Subcutaneous abdominal adipose tissue (tissue), 5 donors: ENCODE measurements at regions not wholly inside any gene's neighbourhood (a gene's known extent, or its start where the extent isn't known, plus 50 kb on each side); places are given as distances from the start of the nearest gene placed in this dataset.

Experiments
- H3K27ac ChIP-seq: one replicate; pipeline ENCODE4 v1.7.0; 2013; ENCODE audit warnings: low read depth, mild to moderate bottlenecking, inconsistent platforms, low read length, moderate library complexity
- H3K27me3 ChIP-seq, 5 donors: one replicate each; pipeline ENCODE4 v1.7.0; 2013; ENCODE audit warnings: low read length in 5 of 5, inconsistent platforms in 1 of 5; ENCODE audit not compliant: control insufficient read depth in 5 of 5, insufficient read depth in 4 of 5
- H3K36me3 ChIP-seq, 5 donors: one replicate each; pipeline ENCODE4 v1.7.0; 2013; ENCODE audit warnings: low read length in 5 of 5; ENCODE audit not compliant: control insufficient read depth in 5 of 5, insufficient read depth in 5 of 5
- H3K4me1 ChIP-seq, 5 donors: one replicate each; pipeline ENCODE4 v1.7.0; 2013; ENCODE audit warnings: low read length in 5 of 5, mild to moderate bottlenecking in 3 of 5, moderate library complexity in 1 of 5; ENCODE audit not compliant: control insufficient read depth in 5 of 5, insufficient read depth in 5 of 5
- H3K4me3 ChIP-seq, 5 donors: one replicate each; pipeline ENCODE4 v1.7.0; 2013; ENCODE audit warnings: low read length in 5 of 5, low read depth in 1 of 5
- H3K9ac ChIP-seq, 5 donors: one replicate each; pipeline ENCODE4 v1.7.0; 2013; ENCODE audit warnings: low read length in 5 of 5, mild to moderate bottlenecking in 4 of 5, moderate library complexity in 3 of 5
- H3K9me3 ChIP-seq, 5 donors: one replicate each; pipeline ENCODE4 v1.7.0; 2013; ENCODE audit warnings: low read length in 5 of 5; ENCODE audit not compliant: control insufficient read depth in 5 of 5
- donor health status: healthy.
- donor health status: healthy.
- donor health status: healthy.
- donor health status: healthy.
- donor health status: healthy.

DNA sequence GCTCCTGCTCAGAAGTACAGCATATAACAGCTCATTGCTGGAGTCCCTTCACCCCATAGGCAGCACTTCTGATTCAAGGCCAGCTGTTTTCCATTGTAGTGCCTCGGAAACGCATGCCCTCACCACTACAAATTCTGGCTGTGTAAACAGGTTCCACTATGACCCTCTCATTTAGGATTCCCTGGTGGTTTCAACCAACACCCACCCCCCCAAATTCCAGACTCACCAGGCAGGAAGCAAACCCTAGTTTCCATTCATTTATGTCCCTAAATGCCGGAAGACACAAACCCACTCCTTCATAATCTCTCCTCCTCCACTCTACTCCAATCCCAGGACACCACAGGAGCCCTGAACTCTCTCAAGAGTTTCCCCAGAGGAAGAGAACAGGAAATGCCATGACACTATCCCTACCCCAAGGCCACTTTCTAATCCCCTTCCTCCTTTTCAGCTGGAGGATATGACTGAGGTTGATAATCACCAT, 75.9 kb upstream of the TMPO start:
- peaks cover 0 to 3% (median 0%) of the 10 kb centered on the region in 5 donors for H3K9me3 ChIP-seq
- H3K27ac ChIP-seq: peak overlapping the region; percentile 58
- H3K4me3 ChIP-seq: peak overlapping the region in 4 of 5 donors; percentile 9 to 36 (median 29)
- H3K9ac ChIP-seq: no peak overlapping the region
- H3K27me3 ChIP-seq: no peaks in the 10 kb centered on the region
- H3K36me3 ChIP-seq: no peaks in the 10 kb centered on the region
- H3K4me1 ChIP-seq: peaks cover 9 to 22% (median 19%) of the 10 kb centered on the region in 5 donors

DNA sequence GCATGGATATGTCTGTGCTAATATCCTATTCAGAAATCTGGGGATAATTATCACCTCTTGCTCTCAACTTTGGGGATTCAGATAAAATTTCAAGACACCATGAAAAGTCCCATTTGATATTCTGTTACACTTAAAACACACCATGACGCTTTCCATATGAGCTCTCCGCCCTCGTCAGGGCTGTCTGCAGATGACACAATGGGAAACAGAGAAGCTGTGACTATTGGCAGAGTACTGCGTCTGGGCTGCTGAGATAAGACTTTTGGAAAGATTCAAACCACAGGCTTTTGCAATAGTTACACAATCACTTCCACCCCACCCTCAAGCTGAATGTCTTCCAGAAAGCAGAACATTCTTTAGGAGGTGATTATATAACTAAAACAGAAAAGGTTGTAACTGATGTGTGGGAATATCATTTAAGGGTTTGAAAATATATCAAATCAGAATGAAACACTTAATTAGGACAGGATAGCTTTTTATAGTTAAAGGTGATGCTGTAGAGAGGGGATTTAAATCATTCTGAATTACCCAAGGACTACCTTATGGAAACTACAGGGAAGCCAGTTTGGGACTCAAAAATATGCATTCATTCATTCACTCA, 75.3 kb upstream of the TMPO start:
- Histone ChIP-seq H3K9ac (no peak overlapping the region), H3K9me3 (peaks cover 0 to 3% (median 0%) of the 10 kb centered on the region in 5 donors), H3K36me3 (no peaks in the 10 kb centered on the region), H3K4me3 (peak overlapping the region in 4 of 5 donors; percentile 9 to 36 (median 29)), H3K27me3 (no peaks in the 10 kb centered on the region), H3K4me1 (peaks cover 9 to 22% (median 19%) of the 10 kb centered on the region in 5 donors), H3K27ac (peak overlapping the region; percentile 58)

DNA sequence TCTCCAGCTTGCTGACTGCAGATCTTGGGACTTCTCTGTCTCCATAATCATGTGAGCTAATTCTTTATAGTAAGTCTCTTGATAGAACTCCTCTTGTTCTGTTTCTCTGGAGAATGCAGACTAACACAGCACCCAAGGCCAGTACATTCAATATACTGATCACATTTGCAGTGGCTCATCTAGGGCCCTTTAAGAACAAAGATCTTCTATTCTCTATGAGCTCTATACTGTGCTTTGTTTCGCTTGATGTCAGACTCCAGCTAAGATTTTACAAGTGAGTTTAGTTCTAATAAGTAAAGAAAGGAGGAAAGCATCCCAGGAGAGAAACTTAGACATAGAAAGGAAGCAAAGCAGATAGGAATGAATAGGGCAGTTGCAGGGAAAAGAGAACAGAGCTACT, 69.3 kb upstream of the TMPO start:
- no peak overlapping the region for H3K9ac ChIP-seq
- no peak overlapping the region for H3K4me3 ChIP-seq
- H3K27me3 ChIP-seq: no peaks in the 10 kb centered on the region
- no peaks in the 10 kb centered on the region for H3K36me3 ChIP-seq
- H3K27ac ChIP-seq: no peak overlapping the region
- no peaks in the 10 kb centered on the region for H3K9me3 ChIP-seq
- H3K4me1 ChIP-seq: no peaks in the 10 kb centered on the region

DNA sequence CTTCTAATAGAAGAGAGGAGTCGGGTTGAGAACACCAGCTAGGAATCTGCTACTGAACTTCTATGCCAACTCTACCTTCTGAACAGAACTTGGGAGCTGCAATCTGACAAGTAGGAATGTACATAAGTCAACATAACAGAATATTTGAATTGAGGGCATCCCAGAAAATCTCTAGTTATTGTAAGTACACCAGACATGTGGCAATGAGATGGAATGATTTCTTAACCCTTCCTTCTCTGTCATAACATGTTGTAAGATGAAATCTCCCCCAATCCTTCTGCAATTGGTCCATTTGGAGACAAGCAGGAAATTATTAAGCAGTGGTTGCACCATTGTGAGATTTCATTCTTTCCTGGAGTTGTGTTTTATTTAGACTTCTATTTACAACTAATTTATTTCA, 68.7 kb upstream of the TMPO start:
- Histone ChIP-seq H3K27me3 (no peaks in the 10 kb centered on the region), H3K9me3 (no peaks in the 10 kb centered on the region), H3K4me3 (no peak overlapping the region), H3K9ac (no peak overlapping the region), H3K4me1 (no peaks in the 10 kb centered on the region), H3K36me3 (no peaks in the 10 kb centered on the region), H3K27ac (no peak overlapping the region)

DNA sequence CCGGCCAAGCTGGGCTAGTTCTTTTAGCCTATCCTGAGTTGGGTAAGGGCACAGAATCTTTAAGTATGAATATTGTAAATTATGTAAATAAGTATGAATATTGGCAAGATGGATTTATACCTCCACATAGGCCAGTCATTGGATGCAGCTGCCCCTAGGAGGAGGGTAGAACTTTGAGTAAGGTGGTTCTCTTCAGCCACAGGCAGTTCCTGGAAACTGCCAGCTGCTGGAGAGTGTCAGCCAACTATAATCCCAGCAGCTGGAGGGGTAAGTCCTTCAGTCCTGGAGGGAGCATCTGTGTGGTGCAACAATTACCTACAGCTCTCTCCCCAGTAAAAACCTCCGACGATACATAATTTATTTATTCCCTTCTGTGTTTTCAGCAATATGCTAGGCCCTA, 65.8 kb upstream of the TMPO start:
- no peak overlapping the region for H3K4me3 ChIP-seq

DNA sequence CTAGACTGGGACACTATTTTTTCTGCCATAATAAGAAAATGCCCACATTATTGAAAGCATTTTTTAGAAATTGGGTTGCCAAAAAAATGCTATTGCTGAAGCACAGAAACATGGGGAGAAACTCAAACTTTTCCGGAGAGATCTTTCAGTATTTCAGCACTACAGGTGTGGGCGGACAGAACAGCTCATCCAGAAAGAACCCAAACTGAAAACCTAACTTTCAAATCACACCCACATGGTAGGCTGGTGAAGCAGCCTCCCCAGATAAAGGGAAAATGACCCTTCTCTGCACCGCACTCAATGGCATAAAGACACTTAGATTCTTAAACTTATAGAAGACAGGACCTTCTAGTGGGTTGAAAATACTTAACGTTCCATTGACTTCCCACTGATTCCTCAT, 62.3 kb upstream of the TMPO start:
- Histone ChIP-seq H3K36me3 (no peaks in the 10 kb centered on the region), H3K9ac (no peak overlapping the region), H3K9me3 (no peaks in the 10 kb centered on the region), H3K4me3 (no peak overlapping the region), H3K4me1 (peaks cover 0 to 8% (median 5%) of the 10 kb centered on the region in 5 donors), H3K27me3 (peaks cover 0 to 4% (median 0%) of the 10 kb centered on the region in 5 donors), H3K27ac (no peak overlapping the region)

More for the DNA sequence above, 65.8 kb upstream of the TMPO start:
- Histone ChIP-seq H3K27me3 (no peaks in the 10 kb centered on the region), H3K9ac (no peak overlapping the region), H3K9me3 (no peaks in the 10 kb centered on the region), H3K27ac (no peak overlapping the region), H3K4me1 (no peaks in the 10 kb centered on the region), H3K36me3 (no peaks in the 10 kb centered on the region)

DNA sequence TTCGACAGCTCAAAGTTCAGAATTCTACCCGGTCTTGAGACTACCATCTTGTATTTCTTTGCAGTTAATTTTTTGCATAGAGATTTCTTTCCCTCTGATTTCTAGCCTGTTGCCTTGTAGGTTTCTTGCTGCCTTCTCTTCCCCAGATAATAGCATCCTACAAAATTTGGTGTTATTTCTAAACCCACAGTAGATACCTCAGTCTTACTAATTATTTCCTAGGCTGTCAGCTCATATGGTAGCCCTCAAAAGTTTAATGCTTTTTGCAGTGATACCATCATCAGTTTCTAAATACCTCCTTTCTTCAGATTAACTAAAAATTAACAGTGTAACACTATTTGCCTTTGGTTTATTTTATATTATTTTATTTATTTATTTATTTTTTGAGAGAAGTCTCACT, 61.9 kb upstream of the TMPO start:
- peaks cover 0 to 8% (median 5%) of the 10 kb centered on the region in 5 donors for H3K4me1 ChIP-seq
- H3K27me3 ChIP-seq: peaks cover 0 to 4% (median 0%) of the 10 kb centered on the region in 5 donors
- no peak overlapping the region for H3K9ac ChIP-seq
- H3K9me3 ChIP-seq: no peaks in the 10 kb centered on the region
- H3K4me3 ChIP-seq: no peak overlapping the region
- no peak overlapping the region for H3K27ac ChIP-seq
- no peaks in the 10 kb centered on the region for H3K36me3 ChIP-seq

DNA sequence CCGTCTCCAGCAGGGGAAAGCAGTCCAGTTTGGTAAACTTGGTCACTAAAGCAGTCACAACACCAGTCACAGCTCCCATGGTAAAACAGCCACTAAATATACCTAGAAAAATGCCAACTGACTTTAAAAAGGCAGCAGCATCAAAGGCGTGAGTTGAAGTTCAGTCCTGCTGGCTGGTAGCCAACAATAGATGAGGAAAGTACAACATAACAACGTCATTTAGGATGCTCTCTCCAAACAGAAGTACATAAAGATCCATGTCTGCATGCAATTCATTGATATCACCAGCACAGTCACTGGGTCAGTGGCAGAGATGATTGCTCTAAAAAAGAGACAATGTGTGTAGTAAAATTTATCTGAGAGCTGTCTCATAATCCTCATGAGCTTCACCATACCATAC, 59.3 kb upstream of the TMPO start:
- peaks cover 0 to 8% (median 5%) of the 10 kb centered on the region in 5 donors for H3K4me1 ChIP-seq
- H3K9me3 ChIP-seq: no peaks in the 10 kb centered on the region
- peaks cover 0 to 4% (median 0%) of the 10 kb centered on the region in 5 donors for H3K27me3 ChIP-seq
- no peak overlapping the region for H3K9ac ChIP-seq
- H3K4me3 ChIP-seq: no peak overlapping the region
- H3K36me3 ChIP-seq: no peaks in the 10 kb centered on the region
- H3K27ac ChIP-seq: no peak overlapping the region

DNA sequence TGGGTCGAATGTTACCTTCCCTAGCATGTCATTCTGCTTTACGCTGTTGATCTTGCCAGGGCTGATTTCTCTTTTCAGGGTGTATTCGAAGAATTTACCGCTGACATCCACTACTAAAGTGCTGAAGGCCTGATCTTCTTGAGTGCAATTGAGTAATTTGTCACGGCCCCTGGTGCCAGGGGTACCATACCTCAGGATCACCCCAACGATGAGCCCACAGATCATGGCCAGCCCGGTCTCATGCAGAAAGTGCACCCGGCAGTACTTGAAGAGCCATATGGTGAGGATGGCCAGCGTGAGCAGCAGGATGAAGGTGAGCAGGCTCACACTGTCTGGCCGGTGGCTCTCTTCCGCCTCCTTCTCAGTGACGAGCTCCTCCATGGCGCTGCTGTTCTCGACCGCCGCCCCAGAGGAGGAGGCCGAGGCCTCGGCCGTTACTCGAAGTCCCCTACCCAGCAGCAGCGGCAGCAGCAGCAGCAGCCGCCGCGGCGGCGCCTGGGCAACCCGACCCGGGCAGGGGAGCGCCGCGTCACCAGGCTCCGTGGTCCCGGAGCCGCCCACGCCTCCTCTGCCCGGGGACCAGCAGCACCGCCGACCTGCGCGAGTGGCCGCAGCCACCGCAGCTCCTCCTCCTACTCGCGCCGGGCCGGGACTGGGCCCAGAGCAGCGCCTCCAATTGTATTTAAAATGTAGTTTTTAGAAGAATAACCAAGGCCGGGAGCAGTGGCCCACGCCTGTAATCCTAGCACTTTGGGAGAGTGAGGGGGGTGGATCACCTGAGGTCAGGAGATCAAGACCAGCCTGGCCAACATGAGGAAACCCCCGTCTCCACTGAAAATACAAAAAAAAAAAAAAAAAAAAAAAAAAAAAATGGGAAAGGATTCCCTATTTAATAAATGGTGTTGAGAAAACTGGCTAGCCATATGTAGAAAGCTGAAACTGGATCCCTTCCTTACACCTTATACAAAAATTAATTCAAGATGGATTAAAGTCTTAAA, 58.5 kb upstream of the TMPO start:
- peaks cover 0 to 8% (median 5%) of the 10 kb centered on the region in 5 donors for H3K4me1 ChIP-seq
- no peaks in the 10 kb centered on the region for H3K36me3 ChIP-seq
- no peaks in the 10 kb centered on the region for H3K9me3 ChIP-seq
- H3K27me3 ChIP-seq: peaks cover 0 to 4% (median 0%) of the 10 kb centered on the region in 5 donors
- peak overlapping the region in 2 of 5 donors; percentile 21 to 39 for H3K9ac ChIP-seq
- H3K4me3 ChIP-seq: peak overlapping the region; percentile 58 to 71 (median 65)
- no peak overlapping the region for H3K27ac ChIP-seq

DNA sequence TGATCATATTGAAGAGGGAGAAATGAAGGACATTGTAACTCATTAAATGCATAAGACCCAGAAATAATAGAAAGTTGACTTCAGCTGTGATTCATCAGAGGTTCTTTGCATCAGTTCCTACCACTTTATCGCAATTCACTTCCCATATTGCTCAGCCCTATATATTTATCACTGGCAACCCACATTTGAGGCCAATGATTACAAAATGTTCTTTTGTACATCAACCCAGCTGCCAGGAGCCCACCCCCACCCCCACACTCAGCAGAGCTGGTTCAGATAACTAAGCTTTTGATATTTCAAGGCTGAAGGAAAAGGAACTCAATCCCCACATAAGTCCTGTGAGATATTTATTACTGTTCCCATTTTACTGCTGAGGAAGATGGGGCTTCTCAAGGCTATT, 51.2 kb upstream of the TMPO start:
- no peak overlapping the region for H3K4me3 ChIP-seq

More for the DNA sequence above, 51.2 kb upstream of the TMPO start:
- no peaks in the 10 kb centered on the region for H3K9me3 ChIP-seq
- H3K36me3 ChIP-seq: no peaks in the 10 kb centered on the region
- H3K4me1 ChIP-seq: no peaks in the 10 kb centered on the region
- no peaks in the 10 kb centered on the region for H3K27me3 ChIP-seq
- no peak overlapping the region for H3K27ac ChIP-seq
- no peak overlapping the region for H3K9ac ChIP-seq
